ENCODE measurements at regions not wholly inside any gene's neighbourhood (a gene's known extent, or its start where the extent isn't known, plus 50 kb on each side); places are given as distances from the start of the nearest gene placed in this dataset.

GRCh38 chr13:89701913-89702312 is 1645.6 kb upstream of the MIR17HG start:
- H3K4me1 Mint-ChIP-seq = no peaks in the 10 kb centered on the region

GRCh38 chr13:89704040-89704439 is 1643.4 kb upstream of the MIR17HG start:
- ATAC-seq (no peak), DNase-seq (ENCODE audit: low spot score) (no peak)
- TF ChIP-seq EMX1 (CRISPR knock-in tag; IDR thresholded peaks at IDR 0.05) (no peak), HMGA2 (CRISPR knock-in tag; IDR thresholded peaks at IDR 0.05) (peak; percentile 93)
- Mint-ChIP-seq H3K36me3 (no peaks in the 10 kb centered on the region; the same call in 1 of the 2 replicates), H3K9me3 (peaks cover 7% of the 10 kb centered on the region; the same call in 1 of the 2 replicates), H3K27ac (no peak overlapping the region), H3K27me3 (ENCODE audit: low read depth) (no peaks in the 10 kb centered on the region), H3K4me3 (no peak overlapping the region), H3K4me1 (no peaks in the 10 kb centered on the region)
- ChIA-PET POLR2A (no interaction called here), CTCF (no interaction called here)

More at GRCh38 chr13:89701913-89702312, 1645.6 kb upstream of the MIR17HG start:
- DNase-seq (ENCODE audit: low spot score) (no peak), ATAC-seq (no peak)
- ChIA-PET CTCF (no interaction called here), POLR2A (no interaction called here)
- Mint-ChIP-seq H3K9me3 (peaks cover 7% of the 10 kb centered on the region; the same call in 1 of the 2 replicates), H3K27ac (no peak overlapping the region), H3K4me3 (no peak overlapping the region), H3K27me3 (ENCODE audit: low read depth) (no peaks in the 10 kb centered on the region), H3K36me3 (no peaks in the 10 kb centered on the region; the same call in 1 of the 2 replicates)
- TF ChIP-seq AFF4 (CRISPR knock-in tag; IDR thresholded peaks at IDR 0.05; ENCODE audit: borderline replicate concordance) (no peak), JUN (CRISPR knock-in tag; IDR thresholded peaks at IDR 0.05) (no peak), GRHL2 (CRISPR knock-in tag; IDR thresholded peaks at IDR 0.05; ENCODE audit: insufficient replicate concordance, severe bottlenecking) (no peak), ZNF396 (CRISPR knock-in tag; IDR thresholded peaks at IDR 0.05; ENCODE audit: borderline replicate concordance) (no peak), ETV6 (CRISPR knock-in tag; IDR thresholded peaks at IDR 0.05) (no peak), MXD4 (CRISPR knock-in tag; IDR thresholded peaks at IDR 0.05; ENCODE audit: borderline replicate concordance) (no peak), ZNF232 (CRISPR knock-in tag; IDR thresholded peaks at IDR 0.05) (no peak), ELF4 (CRISPR knock-in tag; IDR thresholded peaks at IDR 0.05; ENCODE audit: low read depth) (no peak), SMAD4 (CRISPR knock-in tag; IDR thresholded peaks at IDR 0.05) (no peak)

GRCh38 chr13:89708013-89708412 is 1639.5 kb upstream of the MIR17HG start:
- CTCF ChIA-PET = no interaction called here
- no peak overlapping the region for H3K4me3 Mint-ChIP-seq

GRCh38 chr13:89721216-89721615 is 1626.3 kb upstream of the MIR17HG start:
- ATAC-seq = no peak
- TF ChIP-seq ZNF138 (CRISPR knock-in tag; conservative IDR thresholded peaks at IDR 0.05) = no peak
- TF ChIP-seq, protein P1, sequence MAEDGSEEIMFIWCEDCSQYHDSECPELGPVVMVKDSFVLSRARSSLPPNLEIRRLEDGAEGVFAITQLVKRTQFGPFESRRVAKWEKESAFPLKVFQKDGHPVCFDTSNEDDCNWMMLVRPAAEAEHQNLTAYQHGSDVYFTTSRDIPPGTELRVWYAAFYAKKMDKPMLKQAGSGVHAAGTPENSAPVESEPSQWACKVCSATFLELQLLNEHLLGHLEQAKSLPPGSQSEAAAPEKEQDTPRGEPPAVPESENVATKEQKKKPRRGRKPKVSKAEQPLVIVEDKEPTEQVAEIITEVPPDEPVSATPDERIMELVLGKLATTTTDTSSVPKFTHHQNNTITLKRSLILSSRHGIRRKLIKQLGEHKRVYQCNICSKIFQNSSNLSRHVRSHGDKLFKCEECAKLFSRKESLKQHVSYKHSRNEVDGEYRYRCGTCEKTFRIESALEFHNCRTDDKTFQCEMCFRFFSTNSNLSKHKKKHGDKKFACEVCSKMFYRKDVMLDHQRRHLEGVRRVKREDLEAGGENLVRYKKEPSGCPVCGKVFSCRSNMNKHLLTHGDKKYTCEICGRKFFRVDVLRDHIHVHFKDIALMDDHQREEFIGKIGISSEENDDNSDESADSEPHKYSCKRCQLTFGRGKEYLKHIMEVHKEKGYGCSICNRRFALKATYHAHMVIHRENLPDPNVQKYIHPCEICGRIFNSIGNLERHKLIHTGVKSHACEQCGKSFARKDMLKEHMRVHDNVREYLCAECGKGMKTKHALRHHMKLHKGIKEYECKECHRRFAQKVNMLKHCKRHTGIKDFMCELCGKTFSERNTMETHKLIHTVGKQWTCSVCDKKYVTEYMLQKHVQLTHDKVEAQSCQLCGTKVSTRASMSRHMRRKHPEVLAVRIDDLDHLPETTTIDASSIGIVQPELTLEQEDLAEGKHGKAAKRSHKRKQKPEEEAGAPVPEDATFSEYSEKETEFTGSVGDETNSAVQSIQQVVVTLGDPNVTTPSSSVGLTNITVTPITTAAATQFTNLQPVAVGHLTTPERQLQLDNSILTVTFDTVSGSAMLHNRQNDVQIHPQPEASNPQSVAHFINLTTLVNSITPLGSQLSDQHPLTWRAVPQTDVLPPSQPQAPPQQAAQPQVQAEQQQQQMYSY (CRISPR knock-in tag; IDR thresholded peaks at IDR 0.05) = no peak
- H3K27me3 Mint-ChIP-seq (ENCODE audit: low read depth) = no peaks in the 10 kb centered on the region
- no peak overlapping the region for H3K27ac Mint-ChIP-seq
- peaks cover 12% of the 10 kb centered on the region for H3K9me3 Mint-ChIP-seq
- no peaks in the 10 kb centered on the region for H3K4me1 Mint-ChIP-seq
- no peak for DNase-seq (ENCODE audit: low spot score)
- no peak overlapping the region for H3K4me3 Mint-ChIP-seq
- ChIA-PET CTCF (no interaction called here), POLR2A (no interaction called here)
- H3K36me3 Mint-ChIP-seq = no peaks in the 10 kb centered on the region

More at GRCh38 chr13:89708013-89708412, 1639.5 kb upstream of the MIR17HG start:
- POLR2A ChIA-PET = no interaction called here
- no peak for DNase-seq (ENCODE audit: low spot score)
- Mint-ChIP-seq H3K36me3 (no peaks in the 10 kb centered on the region), H3K27ac (no peak overlapping the region), H3K27me3 (ENCODE audit: low read depth) (no peaks in the 10 kb centered on the region), H3K4me1 (no peaks in the 10 kb centered on the region), H3K9me3 (0 out of 2 replicates have a peak, but pooled peaks cover 4% of the 10 kb centered on the region)
- TF ChIP-seq, protein P2, sequence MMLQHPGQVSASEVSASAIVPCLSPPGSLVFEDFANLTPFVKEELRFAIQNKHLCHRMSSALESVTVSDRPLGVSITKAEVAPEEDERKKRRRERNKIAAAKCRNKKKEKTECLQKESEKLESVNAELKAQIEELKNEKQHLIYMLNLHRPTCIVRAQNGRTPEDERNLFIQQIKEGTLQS (CRISPR knock-in tag; conservative IDR thresholded peaks at IDR 0.05) = no peak
- TF ChIP-seq ZNF232 (CRISPR knock-in tag; IDR thresholded peaks at IDR 0.05) (no peak), FOXP1 (CRISPR knock-in tag; IDR thresholded peaks at IDR 0.05; ENCODE audit: borderline replicate concordance) (no peak), MXD4 (CRISPR knock-in tag; IDR thresholded peaks at IDR 0.05; ENCODE audit: borderline replicate concordance) (no peak)
- ATAC-seq = no peak
